ENCODE measurements at regions not wholly inside any gene's neighbourhood (a gene's known extent, or its start where the extent isn't known, plus 50 kb on each side); places are given as distances from the start of the nearest gene placed in this dataset.
"Not testable (repeated sequence)": the region's sequence is repeated elsewhere in the genome, so short reads cannot be mapped to it uniquely, and the experiment has no call there.

DNA sequence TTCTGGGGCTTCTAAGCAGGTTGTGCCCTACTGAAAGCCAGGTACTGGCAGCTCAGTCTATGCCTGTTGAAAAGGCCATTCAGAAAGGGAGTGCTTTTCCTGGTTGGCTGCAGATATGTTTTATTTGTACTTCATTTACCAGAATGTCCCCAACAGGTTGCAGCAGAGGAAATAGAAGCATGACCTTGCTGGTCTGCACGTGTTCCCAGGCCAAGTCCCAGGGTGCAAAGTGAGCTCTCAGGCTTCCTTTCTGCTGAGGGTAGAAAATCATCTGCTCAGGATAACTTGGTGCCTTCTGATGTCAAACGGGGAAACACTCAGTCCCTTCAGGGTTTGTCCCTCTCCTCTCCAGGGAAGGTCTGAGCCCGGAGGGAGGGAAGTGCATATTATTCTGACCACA lies 356.4 kb downstream of the BCL11B start:
- DNase-seq = no peak

DNA sequence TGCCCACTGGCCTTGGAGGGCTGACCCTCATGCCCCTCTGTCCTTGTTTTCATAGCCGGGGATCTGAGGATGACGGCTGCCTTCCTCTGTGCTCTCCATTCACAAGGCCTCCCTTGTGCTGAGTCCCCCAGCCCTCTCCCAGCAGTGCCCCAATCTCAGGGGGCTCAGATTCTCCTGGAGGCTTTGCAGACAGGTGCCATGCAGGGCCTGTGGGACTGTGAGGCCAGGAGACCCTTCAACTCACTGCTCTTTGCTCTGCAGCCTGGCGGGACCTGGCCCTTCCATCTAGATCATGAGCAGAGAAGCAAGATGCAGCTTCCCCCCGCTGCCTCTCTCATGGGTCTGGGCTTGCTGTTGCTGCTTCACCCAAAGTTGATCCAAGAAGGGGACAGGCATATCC lies 356.0 kb downstream of the BCL11B start:
- DNase-seq = no peak

DNA sequence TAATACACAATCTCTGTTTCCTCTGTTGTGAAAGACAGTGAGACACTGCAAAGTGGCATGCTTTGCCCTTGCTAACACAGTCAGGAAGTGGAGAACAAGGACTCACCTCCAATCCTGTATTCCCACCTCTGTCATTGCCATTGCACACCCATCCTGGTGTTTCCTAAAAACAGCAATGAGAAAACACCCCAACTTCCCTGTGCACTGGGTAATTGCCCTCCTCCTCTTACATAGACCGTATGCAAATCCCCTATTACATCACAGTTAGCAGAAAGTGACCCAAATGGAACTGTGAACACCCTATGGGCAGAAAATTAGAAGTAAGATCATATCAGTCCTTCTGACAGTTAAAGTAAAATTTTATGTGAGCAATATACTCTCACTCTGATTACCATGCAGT lies 355.5 kb downstream of the BCL11B start:
- DNase-seq = no peak

DNA sequence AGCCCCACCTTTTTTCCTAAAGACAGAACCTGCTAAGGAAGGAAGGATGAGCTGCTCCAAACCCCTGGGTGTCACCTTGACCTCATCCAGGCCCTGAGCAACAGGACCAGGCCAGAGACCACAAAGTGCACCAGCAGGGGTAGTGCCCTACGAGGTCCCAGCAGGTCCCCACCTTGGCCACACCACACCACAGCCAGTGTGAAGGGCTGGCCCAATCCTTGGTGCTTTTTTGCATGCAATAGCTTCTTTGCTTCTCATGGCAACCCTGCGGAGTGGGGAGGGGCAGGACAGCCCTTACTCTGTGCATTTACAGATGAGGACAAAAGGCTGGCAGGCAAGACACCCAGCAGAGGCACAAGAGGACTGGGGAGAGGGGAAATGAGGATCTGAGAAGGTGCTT lies 352.6 kb downstream of the BCL11B start:
- DNase-seq = no peak

DNA sequence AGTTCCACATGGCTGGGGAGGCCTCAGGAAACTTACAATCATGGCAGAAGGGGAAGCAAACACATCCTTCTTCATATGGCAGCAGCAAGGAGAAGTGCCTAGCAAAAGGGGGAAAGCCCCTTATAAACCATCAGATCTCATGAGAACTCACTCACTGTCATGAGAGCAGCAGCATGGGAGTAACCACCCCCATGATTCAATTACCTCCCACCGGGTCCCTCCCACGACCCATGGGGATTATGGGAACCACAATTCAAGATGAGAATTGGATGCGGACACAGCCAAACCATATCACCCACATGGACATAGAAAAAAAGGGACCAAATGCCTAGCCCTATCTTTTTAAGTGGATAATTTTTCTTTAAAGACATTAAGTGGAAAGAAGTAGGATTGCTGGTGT lies 350.7 kb downstream of the BCL11B start:
- not testable (repeated sequence) for DNase-seq

DNA sequence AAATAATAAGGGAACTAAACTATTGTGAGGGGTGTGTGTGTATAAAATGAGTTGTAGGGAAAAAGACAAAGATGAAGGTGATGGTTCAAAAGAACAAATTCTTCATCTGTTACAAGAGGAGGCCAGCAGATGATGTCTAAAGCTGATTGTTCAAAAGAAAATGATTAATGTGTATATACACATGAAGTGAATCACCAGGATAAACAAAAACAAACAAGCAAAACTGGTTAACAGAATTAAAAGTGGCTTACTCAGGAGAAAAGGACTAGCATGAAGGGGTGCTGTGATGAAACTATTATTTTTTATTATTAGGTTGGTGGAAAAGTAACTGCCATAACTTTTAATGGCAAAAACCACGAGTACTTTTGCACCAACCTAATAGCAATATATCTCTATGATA lies 348.4 kb downstream of the BCL11B start:
- DNase-seq = no peak

DNA sequence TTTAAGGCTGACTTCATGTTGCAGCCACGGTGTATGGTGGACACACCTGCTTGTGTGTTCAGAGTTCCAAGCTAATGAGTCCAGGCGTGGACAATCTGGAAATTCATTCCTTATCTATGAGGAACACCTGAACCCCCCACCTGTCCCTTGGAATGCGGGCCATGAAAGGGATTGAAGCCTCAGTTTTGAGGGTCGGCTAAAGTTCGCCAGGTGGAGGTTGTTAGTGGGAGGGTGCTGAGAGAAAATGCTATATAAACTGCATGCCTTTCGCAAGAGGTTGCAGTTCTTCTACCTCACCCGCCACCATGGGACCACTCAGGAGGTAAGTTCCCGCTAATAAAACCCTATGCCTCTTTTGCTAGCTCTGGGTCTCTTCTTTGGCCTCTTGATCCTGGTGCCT lies 348.0 kb downstream of the BCL11B start:
- no peak for DNase-seq

GRCh38 chr14:98925354-98926040 lies 346.5 kb downstream of the BCL11B start:
- DNase-seq = no peak

- no peak for DNase-seq
Measured at GRCh38 chr14:98926146-98926545, 345.9 kb downstream of the BCL11B start.

- DNase-seq = no peak
Measured at GRCh38 chr14:98926801-98927200, 345.2 kb downstream of the BCL11B start.

DNA sequence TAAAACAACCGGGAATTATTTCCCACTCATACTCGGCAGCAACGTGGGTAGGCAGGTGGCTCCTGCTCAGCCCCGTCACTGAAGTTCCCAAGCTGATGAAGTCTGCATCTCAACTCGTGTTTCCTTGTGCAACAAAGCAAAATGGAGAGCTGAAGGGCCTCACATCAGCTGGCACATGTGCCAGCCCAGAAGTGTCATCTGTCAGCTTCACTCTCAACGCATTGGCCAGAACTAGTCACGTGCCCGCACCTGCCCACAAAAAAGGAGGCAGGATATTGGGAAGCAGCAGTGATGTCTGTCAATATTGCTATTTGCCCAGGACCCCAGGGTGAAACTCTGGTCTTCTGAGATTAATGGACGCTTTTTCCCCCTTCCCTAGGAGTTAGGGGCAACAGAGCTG lies 344.0 kb downstream of the BCL11B start:
- DNase-seq = no peak

DNA sequence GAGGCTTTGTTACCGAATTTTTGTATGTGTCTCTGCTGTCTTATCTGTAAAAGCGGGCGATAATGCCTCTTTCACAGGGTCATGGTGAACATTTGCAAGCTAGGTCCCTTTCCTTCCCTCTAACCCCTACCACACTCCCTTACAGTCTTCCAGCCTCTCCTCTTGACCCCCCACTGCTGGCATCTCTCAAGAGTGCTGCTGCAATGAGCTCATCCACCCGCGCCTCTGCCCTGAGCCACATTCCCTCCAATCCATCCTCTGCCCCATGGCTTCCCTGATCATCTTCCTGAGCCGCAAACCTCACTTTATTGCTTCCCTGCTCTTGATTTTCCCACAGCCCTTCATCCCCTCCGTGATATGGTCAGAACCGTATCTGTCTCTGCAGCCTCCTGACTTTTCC lies 343.6 kb downstream of the BCL11B start:
- no peak for DNase-seq

DNA sequence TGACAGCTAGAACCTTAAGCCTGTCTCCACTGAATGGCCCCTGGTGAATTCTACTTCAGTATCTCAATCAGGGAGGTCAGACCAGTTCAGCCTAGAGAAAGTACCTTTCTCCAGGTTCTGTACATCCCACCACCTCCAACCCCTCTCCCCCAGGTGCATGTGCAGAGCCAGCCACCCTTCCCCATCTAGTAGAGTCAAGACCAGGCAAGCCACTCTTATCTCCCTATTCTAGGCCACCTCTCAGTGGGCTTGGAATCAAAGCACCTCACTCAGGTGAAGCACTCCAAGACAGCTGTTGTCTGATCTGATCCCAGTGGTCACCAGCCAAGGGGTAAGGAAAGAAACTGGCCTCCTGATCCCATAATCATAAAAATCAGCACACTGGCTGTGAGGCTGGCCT lies 340.9 kb downstream of the BCL11B start:
- DNase-seq = no peak

DNA sequence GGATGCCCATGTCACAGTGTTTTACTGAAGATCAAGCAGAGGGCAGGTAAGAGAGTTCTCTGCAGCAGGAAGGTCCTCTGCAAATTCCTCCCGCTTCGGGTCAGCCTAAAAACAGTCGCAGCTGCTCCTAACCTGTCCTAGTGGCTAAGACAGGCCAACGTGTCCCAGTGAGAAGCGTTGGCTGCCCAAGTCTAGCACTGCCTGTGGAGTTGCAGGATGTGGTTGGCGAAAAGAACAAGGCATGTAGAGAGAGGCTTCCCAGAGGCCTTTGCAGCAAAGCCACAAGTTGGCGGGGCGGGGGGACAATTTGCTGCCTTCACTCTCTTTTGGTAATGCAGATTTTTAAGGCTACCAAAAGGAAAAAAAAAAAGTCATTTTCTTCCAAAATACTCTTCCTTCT lies 340.1 kb downstream of the BCL11B start:
- no peak for DNase-seq

- DNase-seq = no peak
Measured at GRCh38 chr14:98932431-98933325, 339.3 kb downstream of the BCL11B start.

DNA sequence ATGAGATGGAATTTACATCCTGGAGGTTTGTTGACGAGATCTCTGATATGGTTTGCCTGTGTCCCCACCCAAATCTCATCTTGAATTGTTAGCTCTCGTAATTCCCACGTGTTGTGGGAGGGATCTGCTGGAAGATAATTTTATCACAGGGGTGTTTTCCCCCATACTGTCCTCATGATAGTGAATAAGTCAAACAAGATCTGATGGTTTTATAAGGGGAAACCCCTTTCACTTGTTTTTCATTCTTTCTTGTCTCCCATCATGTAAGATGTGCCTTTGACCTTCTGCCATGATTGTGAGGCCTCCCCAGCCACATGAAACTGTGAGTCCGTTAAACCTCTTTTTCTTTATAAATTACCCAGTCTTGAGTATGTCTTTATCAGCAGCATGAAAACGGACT lies 337.4 kb downstream of the BCL11B start:
- DNase-seq = not testable (repeated sequence)

GRCh38 chr14:98935921-98936320 lies 336.1 kb downstream of the BCL11B start:
- DNase-seq = no peak

DNA sequence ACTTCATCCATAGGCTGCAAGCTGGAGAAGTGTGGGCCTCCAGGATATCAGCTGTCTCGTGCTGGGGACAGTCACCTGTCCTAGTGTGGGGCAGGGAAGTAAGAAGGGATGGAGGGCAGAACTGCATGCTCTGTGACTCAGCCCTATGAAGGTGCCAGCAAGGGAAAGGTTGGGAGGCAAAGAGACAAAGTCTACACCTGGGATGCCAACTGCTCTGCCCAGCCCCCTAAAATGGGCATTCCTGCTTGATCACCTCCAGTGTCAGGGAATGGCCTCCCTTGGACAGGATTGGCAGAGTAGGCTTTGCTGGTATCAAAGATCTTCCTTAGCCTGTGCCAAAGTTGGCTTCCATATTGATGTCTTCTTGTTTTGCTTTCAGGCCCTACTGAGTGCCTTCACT lies 335.0 kb downstream of the BCL11B start:
- no peak for DNase-seq

- no peak for DNase-seq
Measured at GRCh38 chr14:98937712-98938505, 334.1 kb downstream of the BCL11B start.

GRCh38 chr14:98940693-98941437 lies 331.1 kb downstream of the BCL11B start:
- no peak for DNase-seq

DNA sequence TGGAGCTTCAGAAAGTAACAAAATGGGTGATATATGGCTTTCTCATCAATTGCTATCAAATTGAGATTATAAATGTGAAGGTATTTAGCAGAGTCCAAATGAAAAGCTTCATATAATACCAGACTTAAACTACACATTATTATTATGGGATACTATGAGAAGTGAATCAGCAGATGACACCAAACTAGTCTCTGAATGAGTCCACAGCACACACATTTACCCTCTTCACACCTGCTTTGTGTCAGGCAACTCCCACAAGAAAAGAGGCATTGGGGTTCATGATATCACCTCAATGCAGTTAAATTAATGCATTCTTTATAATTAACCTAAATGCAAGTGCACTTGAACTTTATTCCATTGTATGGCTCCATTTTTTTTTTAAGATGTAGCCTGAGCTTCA lies 330.5 kb downstream of the BCL11B start:
- no peak for DNase-seq

DNA sequence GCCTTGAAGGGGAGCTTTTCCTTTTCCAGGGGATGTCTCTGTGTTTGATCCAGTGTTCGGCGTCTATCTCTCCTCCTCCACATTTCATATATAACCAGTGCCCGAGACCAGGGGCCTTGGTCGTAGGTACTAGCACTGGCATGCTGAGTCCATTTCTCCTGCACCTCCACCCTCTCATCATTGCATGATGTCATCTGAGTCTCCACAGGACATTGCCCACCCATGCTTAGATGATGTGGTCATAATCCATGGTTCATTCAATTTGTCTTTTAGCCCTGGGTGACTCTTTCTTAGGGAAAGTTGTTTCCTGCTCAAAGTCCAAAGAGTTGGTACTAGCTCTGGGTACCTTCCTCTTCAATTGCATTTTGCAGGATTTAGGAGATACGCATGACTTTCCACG lies 328.1 kb downstream of the BCL11B start:
- no peak for DNase-seq

DNA sequence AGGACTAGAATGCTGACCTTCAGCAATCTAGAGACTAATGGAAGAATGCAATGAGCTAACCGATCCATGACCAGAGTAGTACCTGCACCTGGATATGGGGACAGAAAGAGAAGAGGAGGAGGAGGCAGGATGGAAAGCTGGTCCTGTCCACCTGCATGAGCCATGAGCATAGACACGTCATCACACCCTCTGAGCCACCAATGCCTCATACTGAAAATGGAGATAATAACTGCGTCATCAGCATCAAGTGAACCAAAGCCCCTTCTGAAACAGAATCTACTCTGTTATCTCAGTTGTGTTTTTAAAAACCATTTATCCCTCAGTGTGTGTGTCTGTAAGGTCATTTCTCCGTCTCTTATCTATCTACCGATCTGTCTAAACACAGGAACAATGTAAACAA lies 327.0 kb downstream of the BCL11B start:
- no peak for DNase-seq
